ENCODE measurements at regions not wholly inside any gene's neighbourhood (a gene's known extent, or its start where the extent isn't known, plus 50 kb on each side); places are given as distances from the start of the nearest gene placed in this dataset.

DNA sequence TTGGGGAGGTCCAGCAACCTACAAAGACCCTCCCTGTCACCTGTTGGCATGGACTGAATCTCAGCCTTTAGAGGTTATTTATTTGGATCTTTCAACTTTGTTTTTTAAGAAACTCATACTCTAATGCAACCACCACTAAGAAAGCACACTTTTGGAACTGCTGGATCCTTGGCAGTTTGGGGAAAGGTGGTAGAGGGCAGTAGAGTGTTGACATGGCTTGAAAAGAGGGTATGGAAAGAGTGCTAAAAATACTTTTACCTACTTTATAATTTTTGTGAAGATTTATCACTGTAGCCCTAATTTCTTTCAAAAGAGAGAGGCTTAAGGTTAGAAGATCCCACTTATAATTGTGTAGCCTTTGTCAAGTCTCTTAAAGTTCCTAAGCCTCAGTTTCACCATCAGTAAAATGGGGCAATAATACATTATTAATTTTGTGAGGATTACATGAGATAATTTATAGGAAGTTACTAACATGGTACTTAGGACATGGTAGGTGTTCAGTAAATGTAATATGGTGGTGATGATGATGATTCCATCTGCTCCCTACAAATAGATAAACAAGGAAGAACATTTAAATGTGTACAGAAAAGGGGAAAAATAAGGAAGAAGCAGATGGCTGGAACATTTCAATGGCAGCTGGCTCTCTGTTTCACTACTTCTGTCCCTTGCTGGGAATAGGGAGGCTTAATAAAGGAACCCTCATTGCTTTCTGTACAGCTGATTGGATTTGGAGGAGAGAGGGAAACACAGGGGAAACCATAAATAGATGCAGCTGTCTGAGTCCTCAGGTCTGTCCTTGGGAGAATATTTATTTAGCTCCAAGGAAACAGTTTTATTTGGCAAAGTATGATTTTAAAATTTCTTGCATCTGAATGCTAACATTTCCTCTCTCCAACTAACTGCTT is 208.4 kb upstream of the ADAMTS9 start:
- no peak overlapping the region for H3K4me3 ChIP-seq (ENCODE audit: low read length)
- TF ChIP-seq CTCF (conservative IDR thresholded peaks at IDR 0.05; ENCODE audit: low read length), result 0 out of 2 replicates have a peak, but pooled peaks have one; percentile 2
- DNase-seq (ENCODE audit: low read depth), result no peak

DNA sequence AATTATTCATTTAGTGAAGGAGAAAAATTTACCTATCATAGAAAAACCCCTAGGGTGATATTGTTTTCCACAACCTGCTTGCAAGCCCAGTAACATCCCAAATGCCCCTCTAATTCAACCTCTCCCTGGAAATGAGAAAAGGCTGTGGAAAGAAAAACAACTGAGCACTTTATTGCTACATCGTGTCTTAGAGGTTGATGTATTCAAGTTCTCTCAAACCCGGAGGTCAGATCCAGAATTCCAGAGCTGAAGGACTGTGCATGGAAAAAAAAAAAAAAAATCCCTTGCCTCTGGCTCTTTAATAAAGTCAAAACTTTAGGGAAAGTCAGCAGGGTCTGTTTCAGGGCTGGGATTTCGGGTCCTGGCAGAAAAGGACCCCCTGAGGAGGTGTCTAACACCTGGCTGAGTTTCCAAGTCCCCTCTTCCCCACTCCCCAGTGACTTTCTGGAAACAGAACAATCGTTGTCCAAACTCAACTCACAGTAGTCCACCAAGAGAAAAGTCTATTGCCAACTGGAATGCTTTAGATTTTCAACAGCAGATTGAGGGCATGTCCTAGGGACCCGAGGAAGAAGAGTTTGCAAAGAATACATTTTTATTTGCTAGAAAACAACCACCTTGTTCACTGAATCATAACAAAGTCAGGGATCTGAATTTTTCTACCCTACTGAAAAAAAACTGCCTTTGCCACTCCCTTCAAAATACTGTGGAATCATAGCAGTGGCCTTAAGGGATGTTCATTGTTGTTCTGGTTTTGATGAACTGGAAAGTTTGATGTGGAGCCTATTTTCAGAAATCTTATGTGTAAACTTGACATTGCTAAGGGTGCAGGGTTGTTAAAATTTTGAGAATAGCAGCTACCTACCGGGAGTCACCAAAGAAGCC is 207.5 kb upstream of the ADAMTS9 start:
- no peak for DNase-seq (ENCODE audit: low read depth)
- no peak overlapping the region for H3K4me3 ChIP-seq (ENCODE audit: low read length)
- no peak for TF ChIP-seq CTCF (conservative IDR thresholded peaks at IDR 0.05; ENCODE audit: low read length)

DNA sequence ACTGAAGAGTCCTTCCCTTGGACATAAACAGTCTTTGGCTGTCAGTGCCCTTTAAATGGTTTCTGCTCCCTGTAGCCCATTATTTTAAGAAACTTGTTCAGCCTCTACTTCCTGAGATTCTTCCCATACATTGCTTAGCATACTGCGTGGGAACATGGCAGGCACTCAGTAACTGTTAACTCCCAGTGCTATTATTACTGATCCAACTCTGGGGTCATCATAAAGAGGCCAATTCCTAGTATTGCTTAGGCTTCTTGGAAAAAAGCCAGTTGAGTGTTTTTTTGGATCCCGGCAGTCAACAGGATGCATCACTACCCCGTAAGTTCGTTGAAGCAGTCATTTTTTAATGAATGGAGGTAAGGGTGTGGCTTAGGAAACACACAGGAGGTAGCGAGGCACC is 206.2 kb upstream of the ADAMTS9 start:
- TF ChIP-seq CTCF (conservative IDR thresholded peaks at IDR 0.05; ENCODE audit: low read length), result no peak
- H3K4me3 ChIP-seq (ENCODE audit: low read length), result no peak overlapping the region
- no peak for DNase-seq (ENCODE audit: low read depth)

GRCh38 chr3:64892671-64893309 is 205.0 kb upstream of the ADAMTS9 start:
- H3K4me3 ChIP-seq (ENCODE audit: low read length), result no peak overlapping the region

GRCh38 chr3:64891021-64891420 is 203.2 kb upstream of the ADAMTS9 start:
- H3K4me3 ChIP-seq (ENCODE audit: low read length), result no peak overlapping the region
- DNase-seq (ENCODE audit: low read depth), result no peak
- TF ChIP-seq CTCF (conservative IDR thresholded peaks at IDR 0.05; ENCODE audit: low read length), result no peak

More at GRCh38 chr3:64892671-64893309, 205.0 kb upstream of the ADAMTS9 start:
- no peak for TF ChIP-seq CTCF (conservative IDR thresholded peaks at IDR 0.05; ENCODE audit: low read length)
- no peak for DNase-seq (ENCODE audit: low read depth)

DNA sequence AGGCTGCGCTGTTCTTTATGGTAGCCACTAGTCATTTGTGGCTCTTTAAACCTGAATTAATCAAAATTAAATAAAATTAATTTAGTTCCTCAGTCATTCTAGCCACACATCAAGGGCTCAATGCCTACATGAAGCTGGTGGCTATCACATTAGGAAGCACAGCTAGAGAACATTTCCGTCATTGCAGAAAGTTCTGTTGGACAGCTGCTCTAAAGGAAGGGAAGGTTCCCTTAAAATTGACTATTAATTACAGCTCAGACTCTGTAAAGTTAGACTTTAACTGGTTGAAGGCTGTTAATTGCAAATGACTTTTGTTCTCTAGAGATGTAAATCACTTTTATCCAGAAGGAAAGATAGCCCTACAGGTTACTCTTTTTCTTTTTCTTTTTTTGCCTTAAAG is 202.7 kb upstream of the ADAMTS9 start:
- H3K4me3 ChIP-seq (ENCODE audit: low read length), result no peak overlapping the region
- TF ChIP-seq CTCF (conservative IDR thresholded peaks at IDR 0.05; ENCODE audit: low read length), result no peak
- DNase-seq (ENCODE audit: low read depth), result no peak

Data from AG10803 (cell line).